NCI-H1048 (cell line): ENCODE measurements at regions not wholly inside any gene's neighbourhood (a gene's known extent, or its start where the extent isn't known, plus 50 kb on each side); places are given as distances from the start of the nearest gene placed in this dataset.
"Not testable (repeated sequence)": the region's sequence is repeated elsewhere in the genome, so short reads cannot be mapped to it uniquely, and the experiment has no call there.

ENCODE experiments used
- DNase-seq: peaks from one replicate; lab custom pipeline; 2025; lab: John Stamatoyannopoulos, UW

DNA sequence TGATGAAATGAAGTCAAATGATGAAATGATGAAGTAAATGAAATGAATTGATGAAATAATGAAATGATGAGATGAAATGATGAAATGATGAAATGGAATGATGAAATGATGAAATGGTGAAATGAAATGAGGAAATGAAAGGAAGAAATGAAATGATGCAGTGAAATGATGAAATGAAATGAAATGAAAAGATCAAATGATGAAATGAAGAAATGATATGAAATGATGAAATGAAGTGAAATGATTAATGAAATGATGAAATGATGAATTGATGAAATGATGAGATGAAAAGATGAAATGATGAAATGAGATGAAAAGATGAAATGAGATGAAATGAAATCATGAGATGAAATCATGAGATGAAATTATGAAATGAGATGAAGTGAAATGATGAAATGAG lies 139.2 kb upstream of the ERV3-1 start:
- not testable (repeated sequence) for DNase-seq

DNA sequence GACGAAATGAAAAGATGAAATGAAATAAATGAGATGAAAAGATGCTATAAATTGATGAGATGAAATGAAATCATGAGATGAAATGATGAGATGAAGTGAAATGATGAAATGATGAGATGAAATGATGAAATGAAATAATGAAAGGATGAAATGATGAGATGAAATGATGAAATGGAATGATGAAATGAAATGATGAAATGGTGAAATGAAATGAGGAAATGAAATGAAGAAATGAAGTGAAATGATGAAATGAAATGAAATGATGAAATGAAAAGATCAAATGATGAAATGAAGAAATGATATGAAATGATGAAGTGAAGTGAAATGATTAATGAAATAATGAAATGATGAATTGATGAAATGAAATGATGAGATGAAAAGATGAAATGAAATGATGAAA lies 138.5 kb upstream of the ERV3-1 start:
- DNase-seq = not testable (repeated sequence)

DNA sequence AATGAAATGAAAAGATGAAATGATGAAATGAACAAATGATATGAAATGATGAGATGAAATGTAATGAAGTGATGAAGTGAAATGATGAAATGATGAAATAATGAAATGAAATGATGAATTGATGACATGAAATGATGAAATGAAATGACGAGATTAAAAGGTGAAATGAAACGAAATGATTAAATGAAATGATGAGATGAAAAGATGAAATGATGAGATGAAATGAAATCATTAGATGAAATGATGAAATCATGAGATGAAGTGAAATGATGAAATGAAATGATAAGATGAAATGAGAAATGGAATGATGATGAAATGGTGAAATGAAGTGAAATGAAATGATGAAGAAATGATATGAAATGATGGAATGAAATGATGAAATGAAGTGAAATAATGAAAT lies 138.1 kb upstream of the ERV3-1 start:
- not testable (repeated sequence) for DNase-seq

DNA sequence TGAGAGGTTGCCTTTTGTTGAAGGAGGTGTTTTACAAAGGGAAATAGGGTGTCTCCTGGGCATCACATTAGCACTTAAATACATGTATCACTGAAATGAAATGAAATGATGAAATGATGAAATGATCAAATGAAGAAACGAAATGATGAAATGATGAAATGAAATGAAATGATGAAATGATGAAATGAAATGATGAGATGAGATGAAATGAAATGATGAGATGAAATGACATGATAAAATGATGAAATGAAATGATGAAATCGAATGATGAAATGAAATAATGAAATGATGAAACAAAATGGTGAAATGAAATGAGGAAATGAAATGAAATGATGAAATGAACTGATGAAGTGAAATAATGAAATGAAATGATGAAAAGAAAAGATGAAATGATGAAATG lies 137.6 kb upstream of the ERV3-1 start:
- not testable (repeated sequence) for DNase-seq

DNA sequence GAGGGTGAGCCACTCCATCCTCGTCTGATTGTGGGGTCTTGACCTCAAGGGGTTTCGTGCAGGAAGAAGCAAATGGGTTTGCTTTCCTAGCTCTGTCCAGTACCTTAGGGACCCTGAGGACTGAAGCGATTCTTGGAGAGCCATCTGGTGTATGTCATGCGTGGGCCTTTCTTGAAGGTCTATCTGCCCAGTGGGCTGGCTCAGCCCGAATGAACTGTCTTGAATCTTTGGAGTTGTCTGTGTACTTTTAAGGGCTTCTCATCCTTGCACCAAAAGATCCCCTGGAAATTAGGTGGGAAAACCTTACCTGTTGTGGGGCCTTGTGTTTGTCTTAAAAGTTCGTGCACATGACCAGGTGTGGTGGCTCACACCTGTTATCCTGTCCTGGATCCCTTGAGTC lies 135.4 kb upstream of the ERV3-1 start:
- not testable (repeated sequence) for DNase-seq

DNA sequence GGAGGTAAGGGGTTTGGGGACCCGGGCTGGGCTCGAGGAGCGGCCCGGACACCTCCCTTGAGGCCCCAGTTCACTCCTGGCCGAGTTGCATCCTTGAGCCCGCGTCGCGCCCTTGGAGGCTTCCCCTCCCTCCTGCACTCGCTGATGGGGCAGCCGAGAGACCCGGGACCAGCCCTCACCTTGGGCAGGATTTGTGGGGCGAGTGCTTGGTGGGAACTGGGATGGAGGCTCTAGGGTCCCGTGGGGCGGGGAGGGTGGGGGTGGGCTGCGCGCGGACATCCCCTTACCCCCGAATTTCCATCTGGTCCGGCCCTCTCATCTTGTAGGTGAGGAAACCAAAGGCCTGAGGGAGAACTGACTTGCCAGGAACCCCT lies 134.9 kb upstream of the ERV3-1 start:
- DNase-seq = not testable (repeated sequence)

DNA sequence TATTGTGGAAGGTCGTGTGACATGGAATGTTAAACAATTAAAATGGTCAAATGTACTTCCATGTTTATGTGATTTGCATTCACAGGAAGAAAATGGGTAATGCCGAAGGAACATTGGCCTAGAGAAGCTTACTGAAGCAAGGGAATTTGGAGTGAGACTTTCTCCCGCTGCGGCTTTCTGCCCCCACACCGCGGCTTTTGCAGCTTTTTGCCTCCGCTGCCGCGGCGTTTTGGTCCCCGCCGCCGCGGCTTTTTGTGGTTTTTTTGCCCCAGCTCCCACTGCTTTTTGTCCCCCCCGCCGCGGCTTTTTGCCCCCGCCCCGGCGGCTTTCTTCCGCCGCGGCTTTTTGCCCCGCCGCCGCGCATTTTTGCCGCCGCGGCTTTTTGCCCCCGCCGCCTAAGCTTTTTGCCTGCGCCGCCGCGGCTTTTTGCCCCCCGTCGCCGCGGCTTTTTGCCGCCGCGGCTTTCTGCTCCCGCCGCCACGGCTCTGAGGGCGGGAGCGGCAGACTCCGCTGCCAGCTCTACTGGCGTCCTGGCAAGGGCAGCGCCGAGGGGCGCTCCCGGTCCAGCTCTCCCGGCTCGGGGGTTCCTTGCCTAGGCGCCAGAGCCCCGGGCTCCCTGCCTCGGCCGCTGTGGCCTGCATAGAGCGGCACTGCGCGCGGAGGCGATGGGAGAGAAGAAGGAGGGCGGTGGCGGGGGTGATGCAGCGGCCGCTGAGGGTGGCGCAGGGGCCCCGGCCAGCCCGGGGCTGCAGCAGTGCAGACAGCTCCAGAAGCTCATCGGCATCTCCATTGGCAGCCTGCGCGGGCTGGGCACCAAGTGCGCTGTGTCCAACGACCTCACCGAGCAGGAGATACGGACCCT lies 134.3 kb upstream of the ERV3-1 start:
- not testable (repeated sequence) for DNase-seq

DNA sequence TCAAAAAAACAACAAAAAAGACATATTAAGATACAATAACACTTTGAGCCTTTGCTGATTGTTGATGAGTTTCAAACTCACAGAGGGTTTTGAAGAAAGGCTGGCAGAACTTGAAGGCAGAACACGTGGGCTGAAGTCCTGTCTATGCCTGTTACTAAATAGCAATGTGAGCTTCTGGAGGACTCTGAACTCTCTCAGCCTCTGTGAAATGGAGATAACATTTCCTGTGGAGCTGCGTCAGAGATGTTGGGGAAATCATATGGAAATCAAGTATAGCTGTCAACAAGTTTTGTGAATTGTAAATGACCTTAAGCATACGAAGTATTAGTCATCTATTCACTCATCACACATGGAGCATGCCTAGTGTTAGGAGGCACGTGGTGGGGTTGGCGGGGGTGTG lies 130.4 kb upstream of the ERV3-1 start:
- DNase-seq = not testable (repeated sequence)

DNA sequence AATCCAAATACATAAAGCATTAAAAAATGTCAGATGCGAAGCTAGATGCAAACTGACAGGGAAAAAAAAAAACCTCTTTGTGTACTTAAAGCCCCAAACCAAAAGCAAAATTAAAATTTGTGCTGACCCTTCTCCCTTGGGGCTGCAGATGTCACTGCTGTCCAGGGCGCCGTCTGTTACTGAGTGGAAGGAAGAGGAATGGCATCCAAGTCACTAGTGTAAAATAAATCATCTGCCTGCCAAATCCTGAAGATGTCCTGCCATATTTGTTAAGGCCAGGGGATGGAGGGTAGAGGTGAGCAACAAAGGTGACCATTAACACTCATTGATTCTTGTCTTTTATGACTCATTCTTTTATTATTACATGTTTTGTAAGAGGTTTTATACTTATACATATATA lies 126.6 kb upstream of the ERV3-1 start:
- DNase-seq = not testable (repeated sequence)

DNA sequence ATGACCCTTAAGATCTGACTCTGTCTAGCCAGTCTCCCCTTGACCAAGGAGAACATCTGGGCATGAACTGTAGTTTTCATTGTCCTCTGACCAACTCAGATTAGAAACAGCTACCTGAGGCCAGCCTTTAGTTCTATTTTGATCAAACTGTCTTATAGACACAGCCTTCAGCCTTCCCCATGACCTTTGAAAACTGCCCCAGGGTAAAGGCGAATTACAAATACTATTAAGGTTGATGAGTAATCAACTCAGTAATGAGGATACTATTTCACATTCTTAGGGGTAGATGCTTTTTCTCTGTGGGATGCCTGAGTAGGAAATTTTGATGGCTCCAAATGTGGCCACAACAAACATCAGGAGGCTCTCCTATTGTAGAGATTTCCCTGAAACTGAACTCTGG lies 125.8 kb upstream of the ERV3-1 start:
- not testable (repeated sequence) for DNase-seq

DNA sequence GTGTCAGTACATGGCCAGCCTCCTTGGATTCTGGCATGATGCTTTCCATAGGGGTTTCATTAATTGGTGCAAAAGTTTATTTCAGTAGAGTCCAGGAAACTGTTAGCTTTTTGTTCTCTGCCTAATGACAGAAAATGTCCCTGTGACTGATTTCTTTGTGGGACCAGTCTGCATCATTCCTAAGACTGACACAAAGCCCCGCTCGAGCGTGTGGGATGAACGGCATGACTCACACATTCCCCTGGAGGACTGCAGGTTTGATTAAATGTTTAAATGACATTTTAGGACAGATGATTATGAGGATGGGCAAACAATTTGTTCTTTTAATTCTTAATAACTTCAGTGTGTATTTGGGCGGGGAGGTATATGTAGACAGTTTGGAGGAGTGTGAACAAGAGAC lies 120.9 kb upstream of the ERV3-1 start:
- not testable (repeated sequence) for DNase-seq

DNA sequence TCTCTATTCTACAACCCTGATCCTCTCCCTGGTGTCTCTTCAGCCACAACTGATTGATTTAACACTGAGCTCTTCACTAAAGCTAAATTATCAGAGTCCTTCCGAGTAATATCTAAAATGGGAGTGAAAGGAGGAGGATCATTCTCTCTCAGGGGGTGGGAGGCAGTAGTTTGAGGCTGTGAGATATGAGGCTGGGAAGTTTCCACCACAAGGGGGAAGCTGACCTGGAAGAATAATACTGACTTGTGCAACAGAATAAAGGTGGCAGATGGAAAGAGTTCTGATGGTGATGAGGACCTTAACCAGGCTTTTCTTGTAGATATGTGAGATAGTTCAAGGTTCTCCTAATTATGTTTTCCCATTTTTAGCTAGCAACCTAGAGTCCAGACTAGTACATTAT lies 118.1 kb upstream of the ERV3-1 start:
- DNase-seq = not testable (repeated sequence)

DNA sequence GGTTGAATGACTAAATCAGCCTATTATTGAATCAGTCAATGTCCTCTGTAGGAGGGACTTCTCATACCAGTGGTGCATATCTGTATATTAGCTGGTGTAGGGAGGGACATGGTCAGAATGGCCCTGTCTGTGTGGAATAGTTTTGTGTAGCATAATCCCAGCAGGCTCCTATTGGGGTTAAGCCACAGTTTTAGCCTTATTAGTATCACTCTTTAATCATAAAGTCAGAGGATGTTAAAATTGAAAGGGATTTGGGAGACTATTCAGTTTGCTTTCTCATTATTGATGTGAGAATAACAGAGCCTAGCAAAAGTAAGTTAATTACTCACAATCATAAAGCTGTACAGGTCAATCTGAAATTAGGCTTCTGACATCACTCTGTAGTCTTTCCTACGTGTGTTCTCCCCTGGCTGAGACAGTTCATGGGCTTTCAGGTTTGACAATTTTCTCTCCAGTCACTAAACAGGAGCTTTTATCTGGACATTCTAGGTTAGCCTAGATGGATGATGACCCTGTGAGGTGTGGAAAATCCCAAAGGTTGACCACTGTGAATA lies 99.2 kb upstream of the ERV3-1 start:
- not testable (repeated sequence) for DNase-seq

DNA sequence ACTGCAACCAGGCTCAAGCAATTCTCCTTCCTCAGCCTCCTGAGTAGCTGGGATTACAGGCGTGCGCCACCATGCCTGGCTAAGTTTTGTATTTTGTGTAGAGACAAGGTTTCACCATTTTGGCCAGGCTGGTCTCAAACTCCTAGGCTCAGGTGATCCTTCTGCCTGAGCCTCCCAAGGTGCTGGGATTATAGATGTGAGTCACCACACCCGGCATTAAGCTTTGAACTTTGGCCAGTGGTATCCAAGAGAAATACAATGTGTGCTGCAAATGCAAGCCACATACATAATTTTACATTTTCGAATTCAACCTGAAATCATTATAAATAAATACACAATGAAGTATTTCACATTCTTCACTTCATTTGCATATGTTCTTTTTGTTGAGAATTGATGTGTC lies 94.0 kb upstream of the ERV3-1 start:
- not testable (repeated sequence) for DNase-seq

DNA sequence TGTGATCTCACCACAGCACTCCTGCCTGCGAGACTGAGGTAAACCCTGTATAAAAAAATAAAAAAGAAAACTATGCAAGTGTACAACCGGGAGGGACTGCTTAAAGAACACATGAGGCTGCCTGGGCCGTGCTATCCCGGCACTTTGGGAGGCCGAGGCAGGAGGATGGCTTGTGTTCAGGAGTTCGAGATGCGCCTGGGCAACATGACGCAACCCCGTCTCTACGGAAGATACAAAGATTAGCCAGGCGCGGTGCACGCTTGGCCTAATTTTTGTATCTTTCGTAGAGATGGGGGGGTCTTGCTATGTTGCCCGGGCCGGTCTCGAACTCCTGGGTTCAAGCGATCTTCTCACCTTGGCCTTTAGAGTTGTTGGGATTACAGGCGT lies 75.2 kb upstream of the ERV3-1 start:
- not testable (repeated sequence) for DNase-seq

DNA sequence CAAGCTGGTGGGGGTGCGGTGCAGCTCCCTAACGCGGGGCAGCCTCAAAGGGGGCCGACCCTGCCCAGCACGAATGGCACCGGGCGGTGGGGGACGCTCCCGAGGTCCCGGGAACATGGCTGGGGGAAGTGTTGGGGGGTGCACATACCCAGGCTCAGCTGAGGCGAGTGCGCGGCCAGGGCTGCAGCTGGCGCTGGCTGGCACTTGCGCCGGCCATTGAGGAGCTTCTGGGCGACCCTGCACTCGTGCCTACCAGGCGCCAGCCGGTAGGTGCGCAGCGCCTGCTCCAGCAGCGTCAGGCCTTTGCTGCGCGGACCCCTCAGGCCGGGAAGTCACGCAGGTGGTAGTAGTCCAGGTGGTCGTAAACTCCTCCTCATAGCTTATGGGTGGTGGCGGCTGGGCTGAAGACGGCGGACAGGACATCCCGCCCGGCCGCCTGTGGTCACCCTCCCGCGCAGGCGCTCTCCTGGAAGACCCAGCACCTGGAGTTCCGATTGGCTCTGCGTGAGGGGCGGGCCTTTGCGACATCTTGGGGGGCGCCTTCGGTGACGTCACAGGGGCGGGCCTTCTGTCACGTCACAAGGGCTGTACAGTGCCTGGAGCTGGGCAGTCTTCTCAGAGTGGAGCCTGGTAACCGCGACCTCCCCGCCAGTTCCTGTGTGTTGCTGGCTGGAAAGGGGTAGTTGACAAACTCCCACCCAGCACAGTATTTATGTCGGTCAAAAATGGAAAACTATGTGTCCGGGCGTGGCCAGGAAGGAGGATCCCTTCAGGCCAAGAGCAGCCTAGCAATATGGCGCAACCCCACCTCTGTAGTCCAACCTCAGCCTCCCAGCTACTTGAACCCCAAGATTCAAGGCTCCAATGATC lies 74.5 kb upstream of the ERV3-1 start:
- not testable (repeated sequence) for DNase-seq

DNA sequence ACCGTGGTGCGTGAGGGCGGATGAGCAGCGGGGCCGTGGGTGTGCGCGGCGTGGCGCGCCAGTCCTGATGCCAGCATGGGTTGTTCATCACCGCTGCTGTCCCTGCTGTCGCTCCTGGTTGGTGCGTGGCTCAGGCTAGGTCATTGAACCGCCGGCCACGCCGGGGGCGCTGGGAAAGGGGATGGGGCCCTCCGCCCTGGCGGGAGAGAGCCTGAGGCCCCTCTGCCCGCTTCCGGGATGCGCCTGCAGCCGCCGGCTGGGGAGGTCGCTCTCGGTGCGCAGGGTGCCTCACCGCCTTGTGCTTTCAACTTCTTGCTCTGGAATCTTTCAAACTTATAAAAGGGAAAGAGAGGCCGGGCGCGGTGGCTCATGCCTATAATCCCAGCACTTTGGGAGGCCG lies 68.5 kb upstream of the ERV3-1 start:
- DNase-seq = not testable (repeated sequence)

DNA sequence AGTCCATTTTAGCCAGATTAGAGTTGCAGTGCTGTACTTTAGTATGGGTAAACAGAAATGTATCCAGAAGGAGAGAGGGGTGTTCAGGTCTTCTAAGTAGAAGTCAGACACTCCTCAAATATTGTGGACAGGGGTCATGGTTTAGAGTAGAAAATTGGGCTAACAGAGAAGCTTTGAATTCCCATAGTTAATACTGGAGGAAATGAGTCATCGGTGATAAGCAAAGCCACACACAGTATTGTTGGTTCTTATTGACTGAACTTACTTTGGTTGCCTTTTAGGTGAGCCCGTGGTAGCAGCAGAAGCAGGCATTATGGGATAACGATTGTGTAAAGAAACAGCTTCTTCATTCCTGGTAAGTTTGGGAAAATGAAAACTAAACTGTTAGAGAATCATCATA lies 66.7 kb upstream of the ERV3-1 start:
- DNase-seq = not testable (repeated sequence)

DNA sequence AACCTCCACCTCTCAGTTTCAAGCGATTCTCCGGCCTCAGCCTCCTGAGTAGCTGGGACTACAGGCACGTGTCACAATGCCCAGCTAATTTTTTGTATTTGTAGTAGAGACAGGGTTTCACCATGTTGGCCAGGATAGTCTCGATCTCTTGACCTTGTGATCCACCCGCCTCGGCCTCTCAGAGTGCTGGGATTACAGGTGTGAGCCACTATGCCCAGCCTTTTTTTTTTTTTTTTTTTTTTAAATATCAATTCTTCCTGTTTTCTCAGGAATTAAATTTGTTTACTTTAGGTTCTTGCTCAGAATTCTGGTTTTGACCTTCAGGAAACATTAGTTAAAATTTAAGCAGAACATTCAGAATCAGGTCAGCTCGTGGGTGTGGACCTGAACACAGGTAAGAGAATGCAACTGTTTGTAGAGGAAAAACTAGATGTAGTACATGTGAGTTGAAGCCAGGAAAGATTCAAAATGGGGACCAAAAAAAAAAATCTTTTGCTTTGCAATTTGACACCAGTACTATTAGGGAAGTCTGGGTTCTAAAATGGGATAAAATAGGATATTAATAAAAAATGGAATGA lies 65.5 kb upstream of the ERV3-1 start:
- not testable (repeated sequence) for DNase-seq

DNA sequence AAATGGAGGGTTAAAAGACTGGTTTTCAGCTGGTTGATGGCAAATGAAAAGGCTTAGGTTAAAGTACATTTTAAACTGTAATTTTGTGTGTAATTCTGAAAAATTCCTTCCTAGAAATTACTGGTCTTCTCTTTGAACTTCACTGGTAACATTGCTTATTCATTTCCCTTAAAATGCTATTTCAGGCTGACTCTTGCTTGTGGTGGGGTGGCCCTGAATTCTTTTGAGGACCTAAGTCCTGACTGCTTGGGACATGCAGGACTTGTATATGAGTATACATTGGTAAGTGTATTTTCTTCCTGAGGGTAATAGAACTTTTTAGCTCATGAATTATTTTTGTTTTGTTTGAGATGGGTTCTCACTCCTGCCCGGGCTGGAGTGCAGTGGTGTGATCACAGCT lies 63.0 kb upstream of the ERV3-1 start:
- DNase-seq = not testable (repeated sequence)

DNA sequence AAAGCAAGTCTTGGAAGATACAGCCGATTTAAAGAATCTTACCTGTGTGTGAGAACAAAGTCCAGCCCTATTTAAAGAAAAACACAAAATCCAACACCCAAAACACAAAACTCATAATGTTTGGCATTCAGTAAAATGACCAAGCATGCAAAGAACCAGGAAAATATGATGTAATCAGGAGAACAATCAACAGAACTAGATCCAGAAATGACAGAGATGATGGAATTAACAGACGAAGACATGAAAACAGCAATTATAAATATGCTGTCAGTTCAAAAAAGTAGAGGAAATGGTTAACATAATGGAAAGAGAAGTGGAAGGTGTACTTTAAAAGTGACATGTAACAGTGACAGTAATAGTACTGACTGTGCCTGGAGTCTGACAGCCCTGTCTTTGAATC lies 56.1 kb upstream of the ERV3-1 start:
- not testable (repeated sequence) for DNase-seq

DNA sequence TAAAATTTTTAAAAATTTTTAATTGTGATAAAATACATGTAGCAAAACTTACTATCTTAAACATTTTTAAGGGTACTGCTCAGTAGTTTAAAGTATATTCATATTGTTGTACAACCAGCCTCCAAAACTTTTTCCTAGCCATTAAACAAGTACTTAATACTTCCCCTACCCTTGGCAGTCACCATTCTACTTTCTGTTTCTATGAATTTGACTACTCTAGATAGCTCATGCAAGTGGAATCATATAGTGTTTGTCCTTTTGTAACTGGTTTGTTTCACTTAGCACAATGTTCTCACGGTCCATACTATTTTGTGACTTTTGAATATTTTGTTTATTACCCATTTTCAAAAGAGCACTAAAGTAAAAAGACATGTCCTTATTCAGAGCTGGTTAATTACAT lies 52.8 kb upstream of the ERV3-1 start:
- DNase-seq = not testable (repeated sequence)
